Activated T-cell treated with anti-CD3 and anti-CD28 coated beads, Interleukin-2, amount 50 U/mL, for 4 hours (primary cell): ENCODE measurements at regions not wholly inside any gene's neighbourhood (a gene's known extent, or its start where the extent isn't known, plus 50 kb on each side); places are given as distances from the start of the nearest gene placed in this dataset.

Experiments
- ATAC-seq, 2 donors: fragments of 200-7000 bp; cut with Tn5 transposase; one replicate each; pipeline ENCODE4 v1.10.0; 2021
- DNase-seq: peaks from one replicate; pipeline ENCODE4 v3.0.0-alpha.2; 2020
- H3K27me3 Mint-ChIP-seq: one replicate; pipeline ENCODE4 v1.8.0; 2021; ENCODE audit warnings: low read depth, mixed read lengths
- H3K36me3 Mint-ChIP-seq: one replicate; pipeline ENCODE4 v1.8.0; 2022; ENCODE audit warnings: mixed read lengths; ENCODE audit not compliant: insufficient read depth
- H3K4me1 Mint-ChIP-seq: one replicate; pipeline ENCODE4 v1.8.0; 2021; ENCODE audit warnings: low read depth, mixed read lengths
- H3K4me3 Mint-ChIP-seq: one replicate; pipeline ENCODE4 v1.8.0; 2021; ENCODE audit warnings: mild to moderate bottlenecking, moderate library complexity, mixed read lengths
- H3K9me3 Mint-ChIP-seq: one replicate; pipeline ENCODE4 v1.8.0; 2021; ENCODE audit warnings: mixed read lengths

GRCh38 chr11:112548641-112549040, 288.0 kb upstream of the PLET1 start:
- no peak for DNase-seq
- H3K4me3 Mint-ChIP-seq, result no peak overlapping the region
- ATAC-seq, result no peak
- no peaks in the 10 kb centered on the region for H3K36me3 Mint-ChIP-seq
- H3K4me1 Mint-ChIP-seq, result peaks cover under 1% of the 10 kb centered on the region
- H3K27me3 Mint-ChIP-seq, result peaks cover 5% of the 10 kb centered on the region
- H3K9me3 Mint-ChIP-seq, result no peaks in the 10 kb centered on the region

GRCh38 chr11:112553205-112553731, 292.6 kb upstream of the PLET1 start:
- DNase-seq (no peak), ATAC-seq (no peak)
- H3K36me3 Mint-ChIP-seq, result no peaks in the 10 kb centered on the region
- no peaks in the 10 kb centered on the region for H3K9me3 Mint-ChIP-seq
- no peak overlapping the region for H3K4me3 Mint-ChIP-seq
- H3K4me1 Mint-ChIP-seq, result peaks cover 4% of the 10 kb centered on the region
- peaks cover 5% of the 10 kb centered on the region for H3K27me3 Mint-ChIP-seq

GRCh38 chr11:112554586-112554985, 293.9 kb upstream of the PLET1 start:
- Mint-ChIP-seq H3K27me3 (peaks cover 5% of the 10 kb centered on the region), H3K9me3 (no peaks in the 10 kb centered on the region), H3K36me3 (no peaks in the 10 kb centered on the region), H3K4me1 (peaks cover 4% of the 10 kb centered on the region), H3K4me3 (no peak overlapping the region)
- ATAC-seq (no peak), DNase-seq (no peak)

- Mint-ChIP-seq H3K27me3 (peaks cover 5% of the 10 kb centered on the region), H3K36me3 (no peaks in the 10 kb centered on the region), H3K9me3 (no peaks in the 10 kb centered on the region), H3K4me1 (peaks cover 4% of the 10 kb centered on the region), H3K4me3 (no peak overlapping the region)
- DNase-seq (peak; percentile 65), ATAC-seq (peak; percentile 65 to 86)
Measured at GRCh38 chr11:112555491-112556364, 295.1 kb upstream of the PLET1 start.

DNA sequence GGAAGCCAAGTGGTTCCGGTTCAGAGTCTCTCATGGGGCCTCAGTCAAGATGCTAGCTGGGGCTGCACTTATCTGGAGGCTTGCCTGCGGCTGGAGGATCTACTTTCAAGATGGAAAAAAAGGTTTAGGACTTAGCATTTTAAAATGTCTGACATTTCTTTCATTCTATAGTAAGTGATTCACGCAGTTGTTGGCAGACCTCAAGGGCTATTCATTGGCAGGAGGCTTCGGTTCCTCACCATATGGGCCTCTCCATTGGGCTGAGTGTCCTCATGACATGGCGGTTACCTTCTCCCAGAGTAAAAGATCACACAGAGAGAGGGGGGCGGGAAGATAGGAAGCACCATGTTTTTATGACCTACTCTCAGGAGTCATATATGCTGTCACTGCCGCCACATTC, 298.0 kb upstream of the PLET1 start:
- Mint-ChIP-seq H3K27me3 (peaks cover 3% of the 10 kb centered on the region), H3K4me3 (no peak overlapping the region), H3K36me3 (no peaks in the 10 kb centered on the region), H3K9me3 (no peaks in the 10 kb centered on the region), H3K4me1 (peaks cover 4% of the 10 kb centered on the region)
- no peak for DNase-seq
- ATAC-seq, result no peak

DNA sequence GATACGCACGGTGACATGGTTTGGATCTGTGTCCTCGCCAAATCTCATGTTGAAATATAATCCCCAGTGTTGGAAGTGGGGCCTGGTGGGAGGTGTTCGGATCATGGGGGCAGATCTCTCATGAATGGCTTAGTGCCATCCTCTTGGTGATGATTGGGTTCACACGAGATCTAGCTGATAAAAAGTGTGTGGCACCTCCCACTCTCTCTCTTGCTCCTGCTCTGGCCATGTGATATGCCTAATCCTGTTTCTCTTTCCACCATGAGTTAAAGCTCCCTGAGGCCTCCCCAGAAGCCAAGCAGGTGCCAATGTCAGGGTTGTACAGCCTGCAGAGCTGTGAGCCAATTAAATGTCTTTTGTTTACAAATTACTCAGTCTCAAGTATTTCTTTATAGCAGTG, 303.1 kb upstream of the PLET1 start:
- H3K9me3 Mint-ChIP-seq, result no peaks in the 10 kb centered on the region
- DNase-seq, result no peak

GRCh38 chr11:112564228-112564955, 303.7 kb upstream of the PLET1 start:
- Mint-ChIP-seq H3K27me3 (peaks cover 12% of the 10 kb centered on the region), H3K9me3 (no peaks in the 10 kb centered on the region), H3K4me1 (no peaks in the 10 kb centered on the region), H3K36me3 (no peaks in the 10 kb centered on the region), H3K4me3 (no peak overlapping the region)
- ATAC-seq (no peak), DNase-seq (no peak)

More for the DNA sequence above, 303.1 kb upstream of the PLET1 start:
- H3K36me3 Mint-ChIP-seq, result no peaks in the 10 kb centered on the region
- H3K4me3 Mint-ChIP-seq, result no peak overlapping the region
- H3K27me3 Mint-ChIP-seq, result peaks cover 12% of the 10 kb centered on the region
- H3K4me1 Mint-ChIP-seq, result no peaks in the 10 kb centered on the region
- ATAC-seq, result no peak

DNA sequence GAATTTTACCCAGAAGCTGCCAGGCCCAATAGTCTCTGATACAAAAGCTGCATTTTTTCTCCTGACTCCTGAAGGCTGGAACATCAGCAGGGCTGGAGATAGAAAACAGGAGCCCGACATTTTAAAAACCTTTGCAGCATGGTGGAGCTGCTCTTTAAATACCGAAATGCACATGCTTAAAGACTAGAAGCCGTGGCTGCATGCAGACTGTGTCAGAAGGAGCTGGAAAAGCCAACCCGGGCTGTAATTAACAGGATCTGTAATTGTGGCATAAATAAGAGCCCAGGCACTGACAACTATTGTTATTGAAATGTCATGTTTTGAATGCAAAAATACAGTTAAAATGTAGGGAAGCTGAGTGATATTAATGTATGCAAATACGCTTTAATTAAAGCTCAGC, 304.9 kb upstream of the PLET1 start:
- H3K9me3 Mint-ChIP-seq, result no peaks in the 10 kb centered on the region
- H3K27me3 Mint-ChIP-seq, result peaks cover 12% of the 10 kb centered on the region
- DNase-seq (no peak), ATAC-seq (no peak)
- H3K4me3 Mint-ChIP-seq, result no peak overlapping the region
- no peaks in the 10 kb centered on the region for H3K4me1 Mint-ChIP-seq
- no peaks in the 10 kb centered on the region for H3K36me3 Mint-ChIP-seq

DNA sequence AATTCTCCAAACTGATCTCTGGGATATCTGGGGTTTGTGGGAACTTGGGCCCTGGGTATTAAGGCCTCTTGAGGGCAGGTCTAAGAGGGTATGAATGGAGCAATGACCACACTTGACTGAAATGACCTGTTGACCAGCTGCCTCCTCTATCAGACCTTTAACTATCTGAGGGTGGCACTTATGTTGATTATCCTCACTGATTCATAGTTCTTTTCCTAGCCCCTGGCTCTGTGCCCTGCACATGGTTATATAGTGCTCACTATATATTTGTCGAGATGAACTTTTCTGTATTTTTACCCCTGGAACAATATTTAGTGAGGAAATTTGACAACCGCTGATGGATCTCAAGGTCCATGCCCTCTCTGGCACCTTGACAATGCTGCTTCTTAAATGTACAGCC, 305.5 kb upstream of the PLET1 start:
- ATAC-seq (no peak), DNase-seq (no peak)
- Mint-ChIP-seq H3K9me3 (no peaks in the 10 kb centered on the region), H3K4me1 (no peaks in the 10 kb centered on the region), H3K36me3 (no peaks in the 10 kb centered on the region), H3K4me3 (no peak overlapping the region), H3K27me3 (peaks cover 12% of the 10 kb centered on the region)

GRCh38 chr11:112570333-112570732, 309.7 kb upstream of the PLET1 start:
- Mint-ChIP-seq H3K36me3 (no peaks in the 10 kb centered on the region), H3K4me3 (no peak overlapping the region), H3K4me1 (no peaks in the 10 kb centered on the region), H3K27me3 (peaks cover 11% of the 10 kb centered on the region), H3K9me3 (no peaks in the 10 kb centered on the region)
- ATAC-seq, result no peak
- DNase-seq, result no peak

GRCh38 chr11:112579282-112579681, 318.6 kb upstream of the PLET1 start:
- H3K4me1 Mint-ChIP-seq, result no peaks in the 10 kb centered on the region
- peaks cover 4% of the 10 kb centered on the region for H3K27me3 Mint-ChIP-seq
- no peak overlapping the region for H3K4me3 Mint-ChIP-seq
- H3K9me3 Mint-ChIP-seq, result no peaks in the 10 kb centered on the region
- DNase-seq, result no peak
- no peak for ATAC-seq
- no peaks in the 10 kb centered on the region for H3K36me3 Mint-ChIP-seq

GRCh38 chr11:112580864-112581263, 320.2 kb upstream of the PLET1 start:
- no peak overlapping the region for H3K4me3 Mint-ChIP-seq
- H3K4me1 Mint-ChIP-seq, result no peaks in the 10 kb centered on the region
- peaks cover 4% of the 10 kb centered on the region for H3K27me3 Mint-ChIP-seq
- no peaks in the 10 kb centered on the region for H3K9me3 Mint-ChIP-seq
- ATAC-seq (no peak), DNase-seq (no peak)
- H3K36me3 Mint-ChIP-seq, result no peaks in the 10 kb centered on the region

DNA sequence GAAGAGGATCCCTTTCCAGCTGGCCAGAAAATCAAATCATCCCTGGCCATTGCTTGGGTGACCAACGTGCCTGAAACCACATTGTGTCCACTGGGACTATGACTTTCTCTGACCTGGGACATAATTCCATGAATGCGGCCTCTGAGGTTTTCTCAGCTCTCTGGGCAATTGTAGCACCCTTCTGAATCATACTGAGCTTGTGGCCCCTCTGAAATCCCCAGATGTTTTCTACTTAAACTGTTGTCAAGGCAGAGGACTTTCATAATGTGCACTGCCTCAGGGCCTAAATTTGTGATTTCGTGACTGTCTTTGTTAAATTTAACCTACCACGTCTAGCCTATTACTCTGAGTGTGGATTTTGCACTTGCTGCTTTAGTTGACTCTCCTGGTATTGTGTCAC, 321.1 kb upstream of the PLET1 start:
- H3K4me3 Mint-ChIP-seq, result no peak overlapping the region
- DNase-seq (no peak), ATAC-seq (no peak)
- no peaks in the 10 kb centered on the region for H3K4me1 Mint-ChIP-seq
- H3K27me3 Mint-ChIP-seq, result peaks cover 4% of the 10 kb centered on the region
- H3K36me3 Mint-ChIP-seq, result no peaks in the 10 kb centered on the region
- H3K9me3 Mint-ChIP-seq, result no peaks in the 10 kb centered on the region

DNA sequence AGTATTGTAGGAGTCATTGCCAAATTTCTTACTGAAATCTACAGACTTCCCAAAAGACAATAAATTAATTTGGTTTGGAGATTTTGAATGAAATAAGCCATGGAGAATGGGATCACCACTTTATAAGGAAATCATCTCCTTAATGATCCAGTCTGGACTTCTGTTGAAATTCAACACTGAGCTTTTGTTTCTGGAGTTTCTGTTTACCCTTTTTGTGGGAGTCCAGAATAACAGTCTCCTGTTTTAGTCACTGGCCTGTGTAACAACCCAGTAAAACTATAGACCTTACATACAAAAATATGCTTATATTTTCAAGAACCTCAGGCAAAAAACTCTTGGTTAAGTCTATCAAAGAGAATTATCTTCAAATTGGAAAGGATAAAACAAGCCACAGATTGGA, 321.7 kb upstream of the PLET1 start:
- H3K27me3 Mint-ChIP-seq, result peaks cover 4% of the 10 kb centered on the region
- ATAC-seq (no peak), DNase-seq (no peak)
- no peak overlapping the region for H3K4me3 Mint-ChIP-seq
- no peaks in the 10 kb centered on the region for H3K36me3 Mint-ChIP-seq
- no peaks in the 10 kb centered on the region for H3K4me1 Mint-ChIP-seq
- H3K9me3 Mint-ChIP-seq, result no peaks in the 10 kb centered on the region
